Hypothalamus (tissue), 51 donors: ENCODE measurements at regions not wholly inside any gene's neighbourhood (a gene's known extent, or its start where the extent isn't known, plus 50 kb on each side); places are given as distances from the start of the nearest gene placed in this dataset.
"Not testable (repeated sequence)": the region's sequence is repeated elsewhere in the genome, so short reads cannot be mapped to it uniquely, and the experiment has no call there.

Experiments
- DNase-seq, 51 donors: peaks; one replicate each; lab custom pipeline; 2025; lab: John Stamatoyannopoulos, UW

DNA sequence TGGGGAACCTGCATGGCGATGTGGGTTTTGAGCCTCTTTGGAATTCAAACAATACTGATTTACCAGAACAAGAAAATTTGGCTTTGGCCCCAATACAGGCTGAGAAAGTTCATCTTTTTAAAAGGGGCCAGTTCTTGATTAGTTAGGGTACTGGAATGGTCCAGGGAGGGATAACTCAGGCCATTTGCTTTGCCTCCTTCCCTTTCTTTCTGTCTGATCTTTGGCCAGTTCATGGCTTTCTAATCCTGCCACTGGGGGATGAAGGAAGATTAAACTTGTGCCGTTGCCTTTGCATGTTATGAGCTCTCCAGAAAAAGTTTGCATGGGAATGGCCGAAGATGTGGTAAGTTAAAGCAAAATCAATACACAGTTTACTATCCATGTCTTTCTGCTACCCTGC is 78.4 kb downstream of the ADAMTS15 start:
- DNase-seq: no peak

DNA sequence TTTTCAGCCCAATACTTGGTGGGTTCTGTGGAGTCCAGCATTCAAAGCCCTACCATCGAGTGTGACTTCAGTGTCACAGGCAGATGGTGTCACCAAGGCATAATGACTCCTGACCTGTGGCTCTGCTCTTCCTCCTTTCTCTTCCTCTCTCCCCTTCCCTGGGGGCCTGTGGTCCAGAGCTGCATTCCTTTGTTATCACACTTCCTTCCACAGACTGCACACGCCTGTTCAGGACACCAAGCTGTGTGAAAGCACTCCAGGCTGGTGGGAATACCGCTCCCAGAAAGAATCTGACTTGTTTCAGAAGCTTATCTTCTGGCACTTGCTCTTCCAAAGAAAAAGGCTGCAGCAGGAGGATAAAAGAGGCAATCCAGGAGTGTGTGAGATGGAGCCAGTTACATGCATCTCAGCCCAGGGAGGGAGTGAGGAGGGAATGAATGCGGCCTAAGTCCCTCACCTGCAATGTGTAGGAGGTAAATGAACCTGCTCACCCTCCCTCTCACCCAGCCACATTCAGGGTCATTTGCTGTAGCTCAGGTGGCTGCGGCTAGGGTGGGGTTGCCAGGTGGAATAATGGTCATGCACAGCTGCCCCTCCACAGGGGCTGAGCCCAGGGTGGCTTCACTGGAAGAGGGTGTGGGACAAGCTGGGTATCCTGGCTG is 79.3 kb downstream of the ADAMTS15 start:
- no peak for DNase-seq

DNA sequence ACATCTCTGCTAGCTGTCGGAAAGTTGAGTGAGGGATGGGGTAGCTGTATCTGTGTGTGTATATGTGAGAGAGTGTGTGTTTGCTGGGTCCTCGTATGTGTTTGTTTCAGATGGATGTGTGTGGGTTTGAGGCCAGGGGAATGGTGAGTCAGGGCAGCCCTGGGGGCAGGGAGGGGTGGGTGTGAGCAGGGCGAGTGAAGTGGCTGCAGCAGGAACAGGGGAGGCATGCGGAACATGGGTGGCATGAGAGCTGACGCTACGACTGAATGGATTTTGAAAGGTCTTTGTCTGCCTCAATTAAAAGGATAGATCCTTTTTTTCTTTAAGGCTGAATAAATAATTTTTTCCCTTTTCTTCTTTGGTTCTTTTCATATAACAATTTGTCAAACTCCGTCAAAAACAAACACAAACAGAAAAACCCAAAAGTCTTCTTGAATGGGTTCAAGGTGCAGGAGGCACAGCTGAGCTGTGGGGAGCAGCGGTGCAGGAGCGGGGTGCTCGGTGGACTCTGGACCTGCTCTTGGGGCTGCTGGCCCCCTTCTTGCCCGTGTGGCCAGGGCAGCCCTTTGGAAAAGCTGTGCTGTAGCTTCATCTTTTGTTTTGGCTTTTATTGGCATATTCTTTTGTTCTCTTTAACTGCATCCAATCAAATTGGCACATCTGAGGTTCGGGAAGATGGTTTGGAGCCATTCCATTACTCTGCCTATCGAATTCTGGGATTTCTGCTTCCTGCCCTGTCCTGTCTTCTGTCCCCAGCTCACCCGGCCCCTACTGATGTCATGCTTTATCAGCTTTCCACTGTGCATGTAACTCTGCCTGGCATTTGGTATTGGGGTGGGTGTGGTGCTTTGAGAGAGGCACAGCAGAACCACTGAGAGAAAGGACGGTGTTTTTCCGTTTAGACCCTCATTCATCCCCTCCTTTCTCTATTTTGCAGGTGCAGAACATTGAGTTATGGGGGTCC is 80.1 kb downstream of the ADAMTS15 start:
- no peak for DNase-seq

DNA sequence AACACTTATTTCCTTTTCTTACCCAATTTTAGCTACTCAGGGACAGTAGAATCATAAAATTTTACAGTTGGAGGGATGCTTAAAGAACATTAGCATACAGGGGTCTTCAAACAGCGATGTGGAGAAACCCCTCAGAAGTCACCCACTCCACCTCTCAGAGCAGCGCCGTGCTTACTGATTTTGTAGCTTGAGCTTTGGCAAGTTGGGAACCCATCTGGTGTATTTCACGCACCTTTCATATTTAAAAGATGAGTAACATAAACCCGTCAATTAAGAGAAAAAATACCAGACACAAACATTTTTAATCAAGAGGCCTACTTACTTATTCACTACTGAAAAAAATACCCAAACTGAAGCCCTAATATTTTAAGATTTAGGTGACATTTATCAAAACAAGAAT is 80.9 kb downstream of the ADAMTS15 start:
- no peak for DNase-seq

- DNase-seq: no peak
Observed at GRCh38 chr11:130531061-130531460, 82.6 kb downstream of the ADAMTS15 start.

- no peak for DNase-seq
Observed at GRCh38 chr11:130533113-130533798, 84.8 kb downstream of the ADAMTS15 start.

- no peak for DNase-seq
Observed at GRCh38 chr11:130533871-130534270, 85.4 kb downstream of the ADAMTS15 start.

GRCh38 chr11:130534551-130534950 is 86.1 kb downstream of the ADAMTS15 start:
- no peak for DNase-seq

- DNase-seq: no peak
Observed at GRCh38 chr11:130535520-130535919, 87.1 kb downstream of the ADAMTS15 start.

- DNase-seq: no peak
Observed at GRCh38 chr11:130536106-130537040, 87.9 kb downstream of the ADAMTS15 start.

DNA sequence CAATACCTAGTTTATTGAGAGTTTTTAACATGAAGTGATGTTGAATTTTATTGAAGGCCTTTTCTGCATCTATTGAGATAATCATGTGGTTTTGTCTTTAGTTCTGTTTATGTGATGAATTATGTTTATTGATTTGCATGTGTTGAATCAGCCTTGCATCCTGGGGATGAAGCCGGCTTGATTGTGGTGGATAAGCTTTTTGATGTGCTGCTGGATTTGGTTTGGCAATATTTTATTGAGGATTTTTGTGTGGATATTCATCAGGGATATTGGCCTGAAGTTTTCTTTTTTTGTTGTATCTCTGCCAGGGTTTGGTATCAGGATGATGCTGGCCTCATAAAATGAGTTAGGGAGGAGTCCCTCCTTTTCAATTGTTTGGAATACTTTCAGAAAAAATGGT is 91.2 kb downstream of the ADAMTS15 start:
- not testable (repeated sequence) for DNase-seq

GRCh38 chr11:130544266-130544665 is 95.8 kb downstream of the ADAMTS15 start:
- no peak for DNase-seq

DNA sequence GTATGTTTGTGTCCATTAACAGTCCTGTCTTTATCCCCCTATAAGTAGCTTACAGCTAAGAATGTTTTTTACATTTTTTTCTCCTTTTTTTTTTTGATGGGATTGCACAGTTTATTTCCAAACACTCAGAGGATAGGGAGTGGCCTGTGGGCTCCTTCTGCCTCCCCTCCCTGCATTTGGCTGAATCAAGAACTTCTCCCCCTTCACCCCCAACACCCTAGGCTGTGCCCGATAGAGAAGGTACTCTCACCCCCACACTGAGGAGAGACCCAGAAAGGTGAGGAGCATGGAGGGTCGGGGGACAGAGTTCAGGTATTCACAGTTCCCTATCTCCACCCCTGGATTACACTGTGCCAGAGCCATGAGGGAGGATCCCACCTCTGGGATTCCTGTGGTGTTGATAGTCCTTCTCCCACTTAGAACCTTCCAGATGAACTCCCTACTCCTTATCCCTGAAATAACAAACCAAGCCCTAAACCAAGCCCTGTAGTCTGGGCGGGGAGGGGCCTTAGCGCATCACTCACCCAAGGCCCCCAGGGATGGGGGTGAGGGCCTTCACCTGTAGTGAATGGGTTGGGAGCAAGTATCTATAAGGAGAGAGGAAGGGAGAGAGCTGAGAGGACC is 97.1 kb downstream of the ADAMTS15 start:
- no peak for DNase-seq

DNA sequence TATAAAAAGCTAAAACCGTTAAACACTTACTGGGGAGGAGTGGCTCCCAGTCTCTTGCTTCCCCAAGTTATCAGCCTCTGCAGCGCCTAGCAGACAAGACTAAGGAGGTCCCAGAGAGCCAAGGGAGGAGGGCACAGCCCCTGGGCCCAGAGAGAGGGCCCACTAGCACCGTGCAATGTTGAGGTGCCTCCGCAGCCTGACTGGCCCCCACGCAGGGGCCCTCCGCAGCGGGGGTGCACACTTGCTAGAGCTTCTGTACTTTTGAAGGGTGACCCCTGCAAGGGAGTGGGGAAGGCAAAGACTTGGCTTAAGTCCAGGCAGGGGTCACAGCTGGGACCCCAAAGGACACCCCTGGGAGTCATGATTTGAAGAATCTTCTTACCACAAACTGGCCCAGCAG is 98.0 kb downstream of the ADAMTS15 start:
- DNase-seq: no peak

DNA sequence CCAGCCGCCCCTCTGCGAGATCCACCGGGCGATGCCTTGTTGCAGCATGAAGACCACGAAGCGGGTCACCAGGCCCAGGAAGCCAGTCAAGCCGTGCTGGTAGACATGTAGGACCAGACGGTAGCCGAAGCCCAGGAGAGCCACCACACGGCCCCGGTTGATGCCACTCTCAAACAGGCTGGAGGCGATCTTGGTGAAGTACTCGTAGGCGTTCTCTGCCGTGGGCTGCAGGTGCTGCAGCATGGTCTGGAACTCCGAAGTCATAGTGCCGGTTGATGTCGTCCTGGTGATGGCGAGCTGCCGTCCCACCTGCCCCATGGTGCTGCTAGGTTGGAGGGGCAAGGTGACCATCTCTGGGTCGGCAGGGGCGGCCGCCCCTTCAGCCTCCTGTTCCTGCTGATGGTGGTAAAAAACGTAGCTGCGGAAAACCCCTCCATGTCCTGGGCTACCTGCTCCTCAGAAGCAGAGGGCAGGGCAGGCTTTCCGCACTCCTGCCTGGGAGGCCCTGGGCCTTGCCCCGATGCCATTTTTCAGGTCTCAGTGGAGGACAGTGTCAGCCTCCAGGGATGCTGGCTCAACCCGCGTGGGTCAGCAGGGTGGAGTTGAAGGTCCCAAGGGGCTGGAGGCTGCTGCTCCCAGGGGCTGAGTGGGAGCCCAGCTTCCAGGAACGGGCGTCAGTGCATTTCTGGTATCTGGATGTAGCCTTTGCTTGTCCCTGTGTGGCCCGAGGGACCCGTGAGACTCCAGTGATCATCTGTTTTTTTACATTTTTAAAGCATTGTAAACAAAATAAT is 98.7 kb downstream of the ADAMTS15 start:
- DNase-seq: no peak

DNA sequence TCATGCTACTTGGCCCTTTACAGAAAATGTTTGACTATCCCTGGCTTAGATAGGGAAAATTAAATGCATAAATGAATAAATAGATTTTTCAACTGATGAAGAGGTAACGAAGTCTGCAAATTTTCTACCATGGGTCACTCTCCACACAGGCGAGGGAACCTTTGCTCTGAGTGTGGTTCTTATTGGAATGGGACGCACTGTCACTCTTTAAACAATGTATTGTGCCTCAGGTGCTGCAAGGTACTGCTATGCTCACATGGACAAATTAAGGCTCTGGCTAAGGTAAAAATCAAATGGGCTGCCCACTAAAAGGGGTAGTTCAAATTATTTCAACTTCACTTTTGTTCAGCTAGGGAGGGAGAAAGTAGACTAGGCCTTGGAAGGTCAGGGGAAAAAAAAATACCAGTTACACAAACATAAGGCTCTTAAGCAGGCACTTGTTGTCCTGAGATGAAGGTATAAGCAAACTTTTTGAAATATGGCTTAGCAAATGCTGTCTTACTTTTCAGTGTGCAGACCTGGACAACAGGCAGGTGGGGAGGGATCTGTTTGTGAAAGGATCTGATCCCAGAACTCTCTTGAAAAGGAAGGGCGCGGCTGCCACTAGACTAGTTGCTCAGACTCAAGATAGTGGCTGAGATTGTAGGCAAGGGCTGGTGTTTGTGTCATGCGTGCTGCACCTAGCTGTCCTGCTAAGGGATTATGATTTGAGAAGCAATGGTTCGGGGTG is 99.5 kb downstream of the ADAMTS15 start:
- DNase-seq: no peak

- DNase-seq: no peak
Observed at GRCh38 chr11:130548491-130548833, 100.0 kb downstream of the ADAMTS15 start.

- DNase-seq: no peak
Observed at GRCh38 chr11:130549393-130549999, 101.1 kb downstream of the ADAMTS15 start.
